ENCODE measurements at regions not wholly inside any gene's neighbourhood (a gene's known extent, or its start where the extent isn't known, plus 50 kb on each side); places are given as distances from the start of the nearest gene placed in this dataset.

DNA sequence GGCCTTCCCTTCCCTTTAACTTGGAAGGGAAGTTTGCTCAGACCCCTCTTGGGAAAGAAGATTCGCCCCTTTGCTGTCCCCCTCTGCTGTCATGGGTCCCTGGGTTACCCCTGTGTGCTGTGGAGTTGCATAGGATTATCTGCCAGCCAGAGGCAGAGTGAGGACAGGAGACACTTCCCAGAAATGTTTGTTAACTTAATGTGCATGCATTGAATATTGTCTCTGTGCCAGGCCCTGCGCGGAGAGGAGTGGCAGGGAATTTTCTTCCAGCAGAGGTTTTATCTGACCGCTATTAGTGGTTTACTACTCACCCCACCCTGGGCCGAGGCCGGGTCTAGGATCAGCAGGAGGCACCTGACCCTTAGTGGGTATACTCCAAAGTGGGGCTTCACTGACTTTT, 894.8 kb downstream of the TBC1D22A start:
- DNase-seq (ENCODE audit: low read depth in 2 of 2) = no peak

DNA sequence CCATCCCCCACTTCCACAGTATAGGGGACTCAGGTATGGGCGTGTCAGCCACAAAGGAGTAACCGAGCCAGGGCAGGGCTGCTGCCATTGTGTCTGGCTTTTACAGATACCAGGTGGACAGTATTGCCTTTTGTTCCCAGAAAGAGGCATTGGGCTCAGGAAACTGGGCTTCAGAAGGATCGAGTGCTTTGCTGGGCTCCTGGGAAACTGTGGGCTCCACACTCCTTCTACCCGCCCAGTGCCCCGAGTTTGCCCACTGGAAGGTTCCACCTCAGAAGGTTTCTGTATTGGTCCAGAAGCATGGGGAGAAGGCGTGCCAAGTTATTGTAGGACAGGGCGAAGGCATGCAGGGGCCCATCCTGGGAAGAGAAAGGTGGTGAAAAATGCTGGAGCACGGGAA, 894.4 kb downstream of the TBC1D22A start:
- DNase-seq (ENCODE audit: low read depth in 2 of 2) = no peak

DNA sequence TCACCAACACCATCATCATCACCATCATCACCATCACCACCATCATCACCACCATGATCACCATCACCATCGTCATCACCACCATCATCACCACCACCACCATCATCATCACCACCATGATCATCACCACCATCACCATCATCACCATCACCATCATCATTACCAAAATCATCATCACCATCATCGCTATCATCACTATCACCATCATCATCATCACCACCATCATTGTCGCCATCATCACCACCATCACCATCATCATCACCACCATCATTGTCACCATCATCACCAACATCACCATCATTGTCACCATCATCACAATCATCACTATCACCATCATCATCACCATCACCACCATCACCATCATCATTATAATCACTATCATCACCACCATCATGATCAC, 893.5 kb downstream of the TBC1D22A start:
- DNase-seq (ENCODE audit: low read depth in 2 of 2) = no peak

DNA sequence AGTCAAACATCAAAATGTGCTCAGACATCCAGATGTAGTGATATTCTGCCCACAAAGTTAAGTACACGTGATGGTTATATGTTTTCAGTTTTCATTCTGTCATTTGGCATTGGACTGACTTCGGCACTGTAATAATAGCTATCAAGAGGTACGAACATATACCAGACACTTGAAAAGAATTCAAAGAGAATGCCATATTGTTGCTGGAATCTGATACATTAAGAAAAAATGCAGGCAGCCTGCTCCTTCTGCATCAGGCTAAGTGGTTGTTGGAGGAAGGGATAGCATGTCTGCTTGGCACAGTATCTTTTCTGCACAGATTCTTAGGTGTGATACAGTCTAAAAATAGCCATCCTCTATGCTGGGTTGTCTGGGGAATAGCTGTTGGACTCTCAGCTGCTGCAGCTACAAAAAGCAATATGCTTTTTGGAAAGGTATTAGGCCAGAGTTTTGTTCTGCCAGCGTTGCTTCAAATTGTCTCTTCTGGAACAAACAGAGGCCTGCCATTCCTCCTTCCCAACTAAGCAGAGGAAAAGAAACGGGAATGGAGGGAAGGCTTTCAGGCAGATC, 892.6 kb downstream of the TBC1D22A start:
- no peak for DNase-seq (ENCODE audit: low read depth in 2 of 2)

DNA sequence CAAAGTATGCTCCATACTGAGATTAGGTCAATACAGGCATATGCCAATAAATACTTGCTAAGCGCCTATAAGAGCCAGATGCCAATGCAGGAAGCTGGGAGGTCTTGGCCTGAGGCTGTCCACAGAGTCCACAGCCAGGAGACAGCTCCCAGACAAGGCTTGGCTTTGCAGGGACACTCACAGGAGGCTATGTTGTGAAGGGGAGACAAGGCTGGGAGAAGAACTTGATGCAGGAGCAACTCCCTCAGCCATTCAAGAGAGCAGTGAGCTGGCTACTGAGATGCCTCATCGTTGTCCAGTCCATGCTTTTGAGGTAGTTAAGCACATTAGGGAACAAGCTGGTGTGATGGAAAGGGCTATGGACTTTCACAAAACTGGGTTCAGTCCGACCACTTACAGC, 891.5 kb downstream of the TBC1D22A start:
- DNase-seq (ENCODE audit: low read depth in 2 of 2) = no peak

DNA sequence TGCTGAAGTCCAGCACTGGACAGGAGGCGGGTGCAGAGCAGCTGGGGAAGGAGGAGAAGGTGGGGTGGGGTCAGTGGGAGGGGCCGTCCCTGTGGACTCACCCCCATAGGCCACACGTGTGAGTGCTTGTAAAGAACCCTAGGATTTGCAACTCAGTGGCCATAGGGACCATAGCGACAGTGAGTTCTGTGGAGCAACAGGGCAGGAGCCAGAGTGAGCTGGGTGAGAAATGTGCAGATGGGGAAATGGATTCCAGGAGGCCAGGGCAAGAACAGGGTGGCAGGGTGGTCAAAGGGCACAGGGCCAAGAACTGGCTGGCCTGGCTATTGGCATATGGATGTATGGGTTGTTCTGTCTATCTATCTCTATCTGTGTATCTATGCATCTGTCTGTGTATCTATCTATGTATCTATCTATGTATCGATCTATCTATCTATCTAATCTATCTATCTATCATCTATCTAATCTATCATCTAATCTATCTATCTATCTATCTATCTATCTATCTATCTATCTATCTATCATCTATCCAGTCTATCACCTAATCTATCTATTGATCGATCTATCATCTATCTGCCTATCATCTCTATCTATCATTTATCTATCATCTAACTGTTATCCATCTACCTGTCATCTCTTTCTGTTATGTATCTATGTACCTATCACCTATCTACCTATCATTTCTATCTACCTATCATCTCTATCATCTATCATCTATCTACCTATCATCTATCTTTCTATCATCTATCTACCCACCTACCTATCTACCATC, 889.0 kb downstream of the TBC1D22A start:
- no peak for DNase-seq (ENCODE audit: low read depth in 2 of 2)

DNA sequence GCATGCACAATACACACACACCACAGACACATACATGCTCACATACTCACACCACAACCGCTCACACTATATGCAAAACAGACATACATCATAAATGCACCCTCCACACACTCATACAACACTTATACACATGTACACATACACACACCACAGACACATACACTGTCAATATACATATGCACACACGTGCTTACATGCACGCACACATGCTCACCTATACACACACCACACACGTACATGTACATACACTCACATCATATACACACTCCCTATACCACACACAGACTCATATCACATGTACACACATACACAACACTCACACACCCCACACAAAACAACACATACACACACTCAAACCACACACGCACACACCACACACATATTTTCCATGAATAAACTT, 885.3 kb downstream of the TBC1D22A start:
- DNase-seq (ENCODE audit: low read depth in 2 of 2) = no peak

DNA sequence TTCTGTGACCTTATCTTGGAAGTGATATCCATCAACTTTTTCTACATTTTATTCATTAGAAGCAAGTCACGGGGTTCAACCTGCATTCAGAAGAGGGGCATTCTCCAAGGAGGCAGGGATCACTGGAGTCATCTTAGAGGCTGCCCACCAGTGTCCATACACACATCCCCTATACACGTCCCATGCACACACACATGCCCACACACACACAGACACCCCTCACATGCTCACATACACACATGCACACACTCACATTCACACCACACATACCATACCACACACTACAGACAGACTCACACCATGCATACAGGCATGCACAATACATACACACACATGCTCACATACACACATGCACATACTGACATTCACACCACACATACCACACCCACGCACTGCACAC, 884.7 kb downstream of the TBC1D22A start:
- no peak for DNase-seq (ENCODE audit: low read depth in 2 of 2)

DNA sequence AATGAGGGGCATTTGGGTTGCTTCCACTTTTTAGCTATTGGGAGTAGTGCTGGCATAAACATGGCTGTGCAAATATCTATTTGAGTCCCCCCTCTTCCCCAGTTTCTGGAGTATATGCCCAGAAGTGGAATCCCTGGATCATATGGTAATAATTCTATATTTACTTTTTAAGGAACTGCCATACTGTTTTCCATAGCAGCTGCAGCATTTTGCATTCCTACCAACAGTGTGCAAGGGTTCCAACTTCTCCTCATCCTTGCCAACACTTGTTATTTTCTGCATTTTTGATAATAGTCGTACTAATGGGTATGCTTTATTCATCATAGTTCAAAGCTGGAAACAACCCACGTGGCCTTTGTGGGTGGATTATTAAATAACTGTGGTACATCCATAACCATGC, 883.5 kb downstream of the TBC1D22A start:
- no peak for DNase-seq (ENCODE audit: low read depth in 2 of 2)

DNA sequence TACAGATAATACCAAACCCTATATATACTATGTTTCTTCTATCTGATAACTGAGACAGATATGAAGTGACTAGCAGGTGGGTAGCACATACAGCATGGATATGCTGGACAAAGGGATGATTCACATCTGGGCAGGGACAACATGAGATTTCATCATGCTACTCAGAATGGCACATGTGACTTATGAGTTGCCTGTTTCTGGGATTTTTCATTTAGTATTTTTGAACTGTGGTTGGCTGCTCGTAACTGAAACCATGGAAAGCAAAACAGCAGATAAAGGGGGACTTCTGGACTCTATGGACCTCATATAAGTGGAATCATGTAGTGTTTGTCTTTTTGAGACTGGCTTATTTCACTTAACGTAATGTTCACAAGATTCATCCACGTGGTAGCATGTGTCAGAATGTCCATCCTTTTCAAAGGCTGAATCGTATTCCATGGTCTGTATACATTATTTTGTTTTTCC, 883.0 kb downstream of the TBC1D22A start:
- no peak for DNase-seq (ENCODE audit: low read depth in 2 of 2)

DNA sequence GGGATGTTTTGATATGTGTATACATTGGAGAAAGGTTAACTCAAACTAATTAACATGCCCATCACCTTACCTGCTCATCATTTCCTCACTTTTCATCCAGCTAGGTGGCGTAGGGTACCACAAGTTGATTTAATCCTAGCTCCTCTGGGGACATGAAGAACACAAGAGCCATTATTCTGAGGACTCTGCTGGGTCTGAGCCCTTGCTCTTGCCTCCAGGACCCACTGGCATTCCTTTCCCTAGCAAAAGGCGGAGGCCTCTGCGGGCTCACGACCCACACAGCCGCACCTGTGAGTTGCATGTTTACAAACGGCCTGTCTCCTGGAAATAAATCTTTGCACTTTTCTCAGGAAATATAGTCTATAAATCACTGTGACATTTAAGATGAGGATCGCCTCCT, 871.9 kb downstream of the TBC1D22A start:
- DNase-seq (ENCODE audit: low read depth in 2 of 2) = no peak

DNA sequence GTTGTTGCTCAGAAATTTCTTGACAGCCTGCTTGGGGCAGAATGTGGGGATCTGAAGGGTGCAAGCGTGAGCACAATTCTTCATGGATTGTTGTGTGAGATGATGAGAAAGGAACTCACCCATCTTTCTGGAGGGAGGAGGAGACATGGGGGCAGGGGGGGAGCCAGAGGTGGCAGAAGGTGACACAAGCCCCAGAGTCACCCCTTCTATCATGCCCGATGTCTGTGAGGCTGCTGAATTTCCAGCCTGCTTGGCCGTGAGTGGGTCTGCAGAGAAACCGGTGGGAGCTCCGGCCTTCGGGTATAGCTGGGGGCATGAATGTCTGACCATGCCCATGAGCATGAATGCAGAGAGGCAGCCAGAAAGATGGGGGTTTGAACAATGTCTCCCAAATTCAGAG, 870.7 kb downstream of the TBC1D22A start:
- no peak for DNase-seq (ENCODE audit: low read depth in 2 of 2)

DNA sequence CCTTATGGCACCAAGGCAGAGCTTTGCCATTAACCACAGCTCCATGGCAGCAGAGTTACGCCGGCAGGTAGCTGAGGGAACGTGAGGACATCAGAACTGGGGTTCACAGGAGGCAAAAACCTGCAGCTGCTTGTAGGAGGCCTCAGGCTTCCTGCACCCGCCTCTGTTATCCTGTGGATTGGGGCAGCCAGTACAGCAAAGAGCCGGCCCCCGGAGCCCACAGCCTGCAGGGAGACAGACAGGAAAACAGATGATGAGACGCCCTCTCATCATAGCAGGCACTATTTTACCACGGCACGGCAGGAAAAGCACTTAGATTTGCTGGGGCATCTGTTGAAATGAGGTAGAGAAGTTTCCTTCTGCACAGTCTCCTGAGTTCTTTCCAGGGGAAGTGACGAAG, 870.3 kb downstream of the TBC1D22A start:
- DNase-seq (ENCODE audit: low read depth in 2 of 2) = no peak

DNA sequence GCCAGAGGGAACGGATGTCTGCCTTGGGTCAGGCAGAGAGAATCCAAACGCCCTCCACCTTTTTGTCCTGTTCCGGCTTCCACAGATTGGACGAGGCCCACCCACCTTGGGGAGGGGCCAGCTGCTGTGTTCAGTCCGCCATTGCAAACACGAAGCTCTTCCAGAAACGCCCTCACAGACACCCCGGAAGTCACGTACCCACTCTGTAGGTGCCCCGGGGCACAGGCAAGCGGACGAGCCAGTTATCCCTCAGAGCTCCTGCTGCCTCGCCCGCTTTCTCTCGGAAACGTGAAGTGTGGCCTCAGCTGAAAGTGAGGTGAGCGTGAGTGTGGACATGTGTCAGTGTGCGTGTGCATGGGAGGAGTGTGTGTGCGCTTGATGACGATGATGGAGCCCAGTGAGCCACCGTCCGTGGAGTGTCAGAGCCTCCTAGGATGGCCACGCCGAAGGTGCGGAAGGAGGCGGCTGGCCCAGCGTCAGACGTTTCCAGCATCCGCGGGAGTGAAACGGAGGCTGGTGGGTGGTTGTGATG, 869.2 kb downstream of the TBC1D22A start:
- DNase-seq (ENCODE audit: low read depth in 2 of 2) = no peak

DNA sequence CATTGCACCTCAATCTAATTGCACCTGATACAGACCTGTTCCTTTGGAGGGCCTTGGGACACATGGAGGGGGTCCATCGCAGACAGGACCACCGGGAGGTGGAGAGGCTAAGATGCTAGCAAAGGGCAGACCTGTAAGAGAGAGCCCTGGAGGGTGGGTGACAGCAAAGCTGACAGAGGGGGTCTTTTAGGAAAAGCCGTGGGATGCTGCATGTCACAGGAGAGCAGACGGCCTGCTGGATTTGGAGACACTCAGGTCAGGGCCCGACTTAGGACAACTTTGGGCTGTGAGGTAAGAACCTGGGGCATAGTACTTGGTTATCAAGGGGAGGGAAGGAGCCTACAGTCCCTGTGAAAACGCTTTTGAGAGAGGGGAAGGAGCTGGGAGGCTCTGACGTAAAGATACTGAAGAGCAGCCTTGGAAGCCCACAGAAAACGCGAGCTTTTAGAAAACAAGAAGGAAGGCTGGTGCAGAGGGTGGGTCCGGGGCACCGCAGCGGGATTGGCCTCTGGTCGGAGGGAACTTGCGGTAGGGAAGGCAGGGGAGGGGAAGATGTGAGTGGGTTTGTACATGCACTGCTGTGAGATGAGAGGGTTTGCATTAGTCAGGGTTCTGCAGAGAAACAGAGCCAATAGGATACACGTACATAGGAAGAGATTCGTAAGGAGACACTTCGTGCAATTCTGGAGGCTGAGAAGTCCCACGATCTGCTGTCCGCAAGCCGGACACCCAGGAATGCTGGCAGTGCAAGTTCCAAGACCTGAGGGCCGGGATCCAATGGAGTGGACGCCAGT, 868.5 kb downstream of the TBC1D22A start:
- no peak for DNase-seq (ENCODE audit: low read depth in 2 of 2)

DNA sequence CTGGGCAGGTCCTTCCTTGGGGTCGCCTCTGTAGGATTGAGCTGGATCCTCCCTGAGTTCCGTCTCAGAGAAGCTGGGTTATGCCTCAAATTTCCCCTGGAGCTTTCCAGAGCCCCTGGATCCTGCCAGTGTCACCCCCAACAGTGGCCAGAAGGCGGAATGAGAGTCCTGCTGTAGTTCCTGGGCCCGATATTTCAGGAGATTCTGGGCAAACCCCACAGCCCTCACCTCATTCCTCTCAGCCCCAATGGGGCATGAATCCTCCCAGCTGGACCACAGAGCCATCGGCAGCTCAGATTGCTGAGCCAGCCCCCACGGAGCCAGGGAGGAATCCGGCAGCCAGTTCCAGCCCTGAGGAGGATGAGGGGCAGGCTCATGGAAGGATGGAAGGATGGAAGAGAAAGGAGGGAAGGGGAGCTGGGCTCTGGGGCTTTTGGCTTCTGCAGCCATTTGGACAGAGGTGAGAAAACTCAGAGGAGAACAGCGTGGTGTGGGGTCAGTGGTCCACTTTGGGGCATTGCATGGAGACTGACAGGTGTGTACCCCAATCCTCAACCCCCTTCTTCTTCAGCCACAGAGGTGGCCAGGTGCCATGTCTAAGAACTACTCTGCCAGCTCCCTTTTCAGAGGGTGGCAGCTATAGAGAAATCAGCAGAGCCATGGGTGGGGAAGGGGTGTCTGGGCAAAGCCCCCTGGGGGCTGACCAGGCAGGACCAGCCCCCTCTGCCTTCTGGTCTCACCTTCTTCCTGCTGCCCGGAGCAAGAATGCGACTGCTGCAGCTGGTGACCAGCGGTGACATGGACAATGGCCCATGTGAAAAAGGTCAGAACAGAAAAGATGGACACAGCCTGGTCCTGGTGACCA, 867.6 kb downstream of the TBC1D22A start:
- no peak for DNase-seq (ENCODE audit: low read depth in 2 of 2)

DNA sequence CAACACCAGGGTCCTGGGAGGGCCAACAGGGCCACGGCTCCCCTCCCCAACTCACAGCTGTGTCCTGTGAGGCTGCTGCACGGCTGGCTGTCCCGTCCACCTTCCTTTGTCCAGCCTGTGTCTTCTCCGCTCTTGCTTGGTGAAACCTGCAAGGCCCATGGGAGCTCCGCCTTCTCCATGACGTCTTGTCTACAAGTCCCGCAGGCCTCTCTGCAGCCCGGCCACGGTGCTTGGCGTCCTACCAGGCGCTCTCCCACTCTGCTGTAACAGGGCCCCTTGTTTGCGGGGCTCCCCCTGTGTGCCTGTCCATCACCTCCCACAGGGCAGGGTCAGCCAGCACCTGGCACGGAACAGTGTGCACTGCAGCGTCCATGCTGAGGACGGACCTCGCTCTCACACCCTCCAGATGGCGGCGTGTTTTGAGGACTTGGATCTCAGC, 866.8 kb downstream of the TBC1D22A start:
- no peak for DNase-seq (ENCODE audit: low read depth in 2 of 2)

DNA sequence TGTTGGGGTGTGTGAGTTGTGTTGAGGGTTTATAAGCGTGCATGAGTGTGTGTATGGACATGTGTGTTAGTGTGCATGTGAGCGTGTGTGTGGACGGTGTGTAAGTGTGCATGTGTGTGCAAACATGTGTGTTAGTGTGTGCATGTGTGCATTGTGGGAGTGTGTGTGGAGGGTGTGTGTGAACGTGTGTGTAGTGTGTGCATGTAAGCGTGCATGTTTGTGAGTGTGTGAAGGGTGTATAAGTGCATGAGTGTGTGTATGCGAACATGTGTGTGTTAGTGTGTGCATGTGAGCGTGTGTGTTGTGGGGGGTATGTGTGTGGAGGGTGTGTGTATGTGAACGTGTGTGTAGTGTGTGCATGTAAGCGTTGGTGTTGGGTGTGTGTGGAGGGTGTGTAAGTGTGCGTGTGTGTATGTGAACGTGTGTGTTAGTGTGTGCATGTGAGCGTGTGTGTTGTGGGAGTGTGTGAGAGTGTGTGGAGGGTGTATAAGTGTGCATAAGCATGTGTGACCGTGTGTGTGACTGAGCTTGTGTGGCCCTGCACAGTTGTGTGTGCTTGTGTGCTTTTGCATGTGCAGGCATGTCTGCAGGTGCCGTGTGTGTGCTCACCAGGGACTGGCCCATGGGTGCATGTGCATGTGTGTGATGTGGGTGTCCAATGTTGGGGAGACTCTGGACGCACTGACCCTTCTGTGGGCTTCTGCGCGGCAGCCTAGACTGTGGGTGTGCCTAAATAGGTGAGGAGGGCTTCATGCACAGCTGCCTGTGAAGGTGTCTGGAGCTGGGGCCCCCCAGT, 866.2 kb downstream of the TBC1D22A start:
- DNase-seq (ENCODE audit: low read depth in 2 of 2) = no peak

DNA sequence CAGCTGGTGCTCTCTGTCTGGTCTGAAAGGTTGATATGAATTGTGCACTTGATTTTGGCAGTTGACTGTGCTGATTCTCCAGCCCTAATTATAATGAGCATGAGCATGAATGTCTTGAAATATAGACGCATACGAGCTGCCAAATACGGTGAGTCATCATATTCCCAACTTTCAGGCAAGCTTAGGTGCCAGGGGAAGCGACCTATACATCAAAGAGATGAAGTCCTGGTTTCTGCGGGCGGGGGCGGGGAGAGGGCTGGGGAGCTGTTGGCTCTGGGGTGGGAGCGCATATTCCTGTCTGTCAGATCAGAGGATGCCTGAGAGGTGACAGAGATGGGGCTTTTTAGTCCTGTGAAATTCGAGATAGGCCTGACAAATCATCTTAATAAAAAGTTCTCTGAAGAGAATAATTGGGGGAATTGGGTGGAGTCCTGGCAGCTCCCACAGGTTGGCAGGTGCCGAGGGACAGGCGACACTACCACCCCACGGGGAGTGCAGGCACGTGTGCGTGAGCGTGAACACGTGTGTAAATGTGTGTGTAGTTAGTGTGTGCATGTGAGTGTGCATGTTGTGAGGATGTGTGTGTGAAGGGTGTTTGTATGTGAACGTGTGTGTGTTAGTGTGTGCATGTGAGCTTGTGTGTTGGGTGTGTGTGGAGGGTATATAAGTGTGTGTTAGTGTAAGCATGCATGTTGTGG, 865.3 kb downstream of the TBC1D22A start:
- DNase-seq (ENCODE audit: low read depth in 2 of 2) = no peak
